Thyroid gland (tissue), 4 donors: ENCODE measurements at regions not wholly inside any gene's neighbourhood (a gene's known extent, or its start where the extent isn't known, plus 50 kb on each side); places are given as distances from the start of the nearest gene placed in this dataset.

Experiments used
- CTCF ChIP-seq, 6 experiments: fragments of 200-600 bp in 3 of 6; fragments of 450-650 bp in 3 of 6; sonication (generic) in 3 of 6; IDR thresholded peaks; one replicate each; pipeline ENCODE4 v1.5.1; 2016 to 2019; ENCODE audit warnings: antibody characterized with exemption in 6 of 6, mild to moderate bottlenecking in 2 of 6, inconsistent platforms in 1 of 6, moderate library complexity in 1 of 6
- POLR2A ChIP-seq, 2 donors: fragments of 450-650 bp; IDR thresholded peaks; one replicate each; pipeline ENCODE4 v1.6.1; 2017; ENCODE audit warnings: antibody characterized with exemption in 2 of 2, mild to moderate bottlenecking in 2 of 2, moderate library complexity in 1 of 2

GRCh38 chr5:174409070-174409469, 315.3 kb upstream of the MSX2 start:
- TF ChIP-seq CTCF (IDR thresholded peaks at IDR 0.05) (no peak), POLR2A (IDR thresholded peaks at IDR 0.05) (no peak)
